GM03348 (cell line): ENCODE measurements at regions not wholly inside any gene's neighbourhood (a gene's known extent, or its start where the extent isn't known, plus 50 kb on each side); places are given as distances from the start of the nearest gene placed in this dataset.
A peak's percentile ranks its signal among the peaks of the same experiment; 100 is the strongest.
"Not testable (repeated sequence)": the region's sequence is repeated elsewhere in the genome, so short reads cannot be mapped to it uniquely, and the experiment has no call there.

Experiments used
- DNase-seq: peaks from one replicate; pipeline ENCODE4 v3.0.0; 2012; ENCODE audit warnings: low spot score

DNA sequence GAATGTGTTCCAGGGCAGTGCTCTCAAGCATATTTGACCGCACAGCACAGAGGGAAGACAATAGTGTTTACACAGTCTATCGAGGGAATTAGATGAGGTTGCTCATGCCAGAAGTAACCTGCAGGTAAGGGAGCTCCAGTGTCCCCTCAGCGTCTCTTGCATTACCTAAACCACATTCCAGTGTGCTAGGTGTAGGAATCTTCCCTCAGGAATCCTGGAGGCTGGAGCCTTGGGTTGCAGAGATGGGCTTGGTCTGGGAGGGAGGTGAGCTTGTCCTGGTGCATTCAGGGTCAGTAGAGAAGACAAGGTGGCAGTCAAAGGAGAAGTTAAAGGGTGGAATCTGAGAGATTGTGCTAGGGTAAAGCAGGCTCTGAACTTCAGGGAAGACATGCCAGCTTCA lies 56.3 kb downstream of the SOX14 start:
- no peak for DNase-seq

DNA sequence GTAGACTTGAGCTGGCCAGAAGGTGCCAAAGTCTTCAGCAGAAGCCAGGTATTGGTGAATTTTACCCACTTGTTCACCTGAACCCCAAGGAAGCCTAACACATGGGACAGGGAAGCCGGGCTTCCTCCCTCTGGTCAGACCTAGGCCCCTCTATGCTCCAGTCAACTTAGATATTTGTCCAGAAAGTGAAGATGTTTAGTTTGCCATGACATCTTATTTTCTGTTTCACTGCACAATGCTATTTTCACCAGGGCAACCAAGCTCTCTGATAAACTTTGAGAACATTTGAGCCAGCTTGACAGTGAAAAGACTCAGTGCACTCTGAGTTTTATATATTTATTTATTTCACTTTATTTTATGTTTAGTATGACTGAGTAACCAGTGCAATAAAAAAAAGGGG lies 71.0 kb downstream of the SOX14 start:
- DNase-seq, result no peak

DNA sequence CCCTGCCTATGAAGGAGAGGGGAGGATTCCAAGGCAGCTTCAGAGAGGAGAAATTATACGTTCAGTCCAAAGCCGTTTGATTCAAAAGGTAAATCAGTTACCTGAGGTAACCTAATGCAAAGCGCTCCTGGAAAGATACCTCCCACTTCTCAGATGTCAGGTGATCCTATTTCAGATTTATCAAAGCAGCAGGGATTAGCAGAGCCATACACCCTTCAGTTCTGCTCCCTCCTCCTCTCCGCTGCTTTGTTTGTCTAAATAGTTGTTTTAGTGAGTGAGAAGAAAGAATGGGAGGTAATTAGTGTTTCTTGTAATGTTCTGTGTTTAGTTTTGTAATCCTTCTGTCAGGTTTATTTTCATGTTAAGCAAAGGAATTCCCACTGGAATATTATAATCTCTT lies 81.1 kb downstream of the SOX14 start:
- no peak for DNase-seq

DNA sequence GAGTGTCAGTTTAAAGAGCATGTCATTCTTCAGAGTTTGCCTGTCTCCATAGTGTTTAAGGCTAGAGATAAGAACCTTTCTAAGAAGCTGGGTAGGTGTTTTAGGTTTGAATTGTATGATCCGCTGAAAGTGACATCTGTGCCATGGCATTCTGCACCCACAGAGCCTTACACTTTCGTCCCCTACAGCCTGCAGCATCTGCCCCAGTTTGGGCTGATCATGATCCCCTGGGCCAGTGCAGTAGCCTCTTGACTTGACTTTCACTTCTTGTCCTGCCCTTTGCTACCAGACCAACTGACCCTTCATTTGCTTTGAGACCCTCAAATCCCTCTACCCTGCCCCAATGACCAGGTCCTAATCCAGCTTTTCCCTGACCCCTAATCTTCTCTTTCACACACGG lies 81.6 kb downstream of the SOX14 start:
- no peak for DNase-seq

DNA sequence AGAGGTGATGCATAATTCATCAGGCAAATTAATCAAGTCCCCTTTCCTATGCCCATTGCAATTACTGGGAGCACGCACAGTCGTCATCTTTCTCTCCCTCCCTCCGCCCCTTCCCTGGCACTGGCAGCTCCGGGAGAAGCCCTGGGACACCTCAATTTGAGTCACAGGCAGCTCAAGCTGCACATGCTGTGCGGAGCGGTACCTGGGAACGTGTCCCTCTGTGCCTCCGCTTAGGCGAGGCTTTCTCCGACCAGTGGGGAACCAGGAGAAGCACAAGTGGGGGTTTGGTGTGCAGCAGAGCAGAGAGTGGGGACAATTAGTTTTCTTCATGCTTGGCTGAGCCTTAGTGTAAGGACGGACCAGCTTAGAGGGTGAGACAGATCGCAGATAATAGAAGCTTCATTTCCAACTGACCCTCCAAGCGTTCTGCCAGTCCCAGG lies 88.3 kb downstream of the SOX14 start:
- DNase-seq, result no peak

DNA sequence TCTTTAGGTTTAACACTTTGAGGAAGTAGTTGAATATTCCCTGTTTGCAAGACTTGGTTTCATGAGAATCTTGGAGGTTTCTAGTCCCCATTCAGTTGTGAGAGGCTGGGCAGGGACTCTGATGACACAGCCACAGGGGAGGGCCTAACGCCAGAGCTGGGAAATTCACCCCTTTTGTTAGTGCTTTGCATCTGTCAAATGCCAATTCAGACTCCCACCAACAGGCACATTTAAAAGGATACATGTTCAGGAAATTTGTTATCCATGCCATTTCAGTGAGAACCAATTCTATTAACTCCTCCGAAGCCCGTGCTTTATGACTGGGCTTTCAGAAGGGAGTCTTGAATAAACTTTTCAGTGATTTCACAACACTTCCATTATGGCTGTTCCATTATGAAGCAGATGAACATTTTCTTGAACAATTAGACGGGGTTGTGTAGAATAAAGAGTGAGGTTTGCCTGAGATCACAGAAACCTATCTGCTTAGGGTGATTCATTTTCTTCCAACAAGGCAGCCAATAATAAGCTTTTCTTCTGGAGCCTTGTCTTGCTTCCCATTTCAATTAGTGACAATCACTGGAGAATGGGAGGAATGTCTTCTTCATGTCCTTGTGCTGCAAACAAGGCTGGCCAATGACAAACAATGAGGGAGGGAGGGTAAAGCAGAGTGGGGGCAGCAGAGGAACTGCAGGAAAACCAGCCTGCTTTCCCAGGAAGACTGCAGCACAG lies 90.6 kb downstream of the SOX14 start:
- DNase-seq, result no peak

DNA sequence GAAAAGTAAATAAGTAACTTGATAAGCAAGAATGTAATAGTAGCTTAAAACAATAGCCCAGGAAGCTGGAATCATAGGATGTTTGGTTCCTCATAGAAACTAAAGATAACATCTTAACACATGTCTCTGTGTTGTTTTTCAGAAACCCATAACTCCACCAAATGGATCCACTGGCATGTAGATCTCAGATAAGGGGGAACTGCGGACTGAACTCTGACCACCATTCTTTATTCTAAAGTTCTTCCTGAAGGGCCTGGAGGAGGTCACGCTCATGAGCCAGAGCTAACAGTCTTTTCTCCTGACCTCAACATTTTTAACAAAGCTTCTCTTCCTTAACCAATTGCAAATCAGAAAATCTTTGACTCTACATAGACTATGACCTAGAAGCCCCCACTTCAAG lies 101.9 kb downstream of the SOX14 start:
- DNase-seq, result no peak

DNA sequence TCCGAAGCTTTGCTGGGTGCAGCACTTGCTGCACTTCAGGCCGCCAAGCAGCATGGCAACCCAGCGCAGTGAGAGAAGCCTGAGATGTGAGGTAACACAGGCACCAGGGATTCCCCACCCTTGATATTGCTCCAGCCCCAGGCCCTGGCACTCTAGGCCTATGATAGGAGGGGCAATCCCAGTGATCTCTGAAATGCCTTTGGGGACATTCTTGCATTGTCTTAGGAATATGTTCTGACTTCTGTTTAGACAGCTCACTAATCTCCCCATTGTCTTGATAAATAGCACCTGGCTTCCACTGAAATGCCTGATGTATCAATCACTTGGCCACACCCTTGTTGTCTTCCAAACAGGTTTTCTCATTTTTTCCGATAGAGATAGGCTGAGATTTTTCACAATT lies 102.8 kb downstream of the SOX14 start:
- DNase-seq, result no peak

DNA sequence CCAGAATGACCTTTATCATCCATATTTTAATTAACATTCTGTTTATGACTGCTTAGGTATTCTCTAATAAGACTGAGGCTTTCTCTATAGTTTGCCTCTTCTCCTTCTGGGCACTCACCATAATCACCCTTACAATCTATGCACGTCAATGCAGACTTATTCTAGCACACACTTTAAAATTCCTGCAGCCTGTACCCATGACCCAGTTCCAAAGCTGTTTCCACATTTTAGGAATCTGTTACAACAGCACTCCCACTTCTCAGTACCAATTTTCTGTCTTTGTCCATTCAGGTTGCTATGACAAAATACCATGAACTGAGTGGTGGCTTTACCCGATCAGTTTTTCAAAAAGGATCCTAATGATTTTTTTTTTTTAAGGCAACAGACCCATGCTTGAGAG lies 103.5 kb downstream of the SOX14 start:
- DNase-seq, result no peak

DNA sequence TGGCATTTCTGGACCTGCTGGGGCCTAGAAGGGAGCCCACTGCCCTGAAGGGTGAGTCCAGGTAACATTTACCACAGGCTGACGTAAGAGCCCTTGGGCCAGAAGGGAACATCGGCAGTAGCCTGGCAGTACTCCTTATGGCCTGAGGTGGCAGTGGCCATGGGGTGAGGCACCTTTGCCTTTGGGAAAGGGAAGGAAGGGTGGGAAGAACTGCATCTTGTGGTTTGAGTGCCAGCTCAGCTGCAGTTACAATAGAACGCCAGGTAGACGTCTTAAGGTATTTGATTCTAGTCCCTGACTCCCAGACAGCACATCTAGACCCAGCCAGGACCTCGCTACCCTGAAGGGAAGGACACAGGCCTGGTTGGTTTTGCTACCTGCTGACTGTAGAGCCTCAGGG lies 104.9 kb downstream of the SOX14 start:
- DNase-seq, result no peak

DNA sequence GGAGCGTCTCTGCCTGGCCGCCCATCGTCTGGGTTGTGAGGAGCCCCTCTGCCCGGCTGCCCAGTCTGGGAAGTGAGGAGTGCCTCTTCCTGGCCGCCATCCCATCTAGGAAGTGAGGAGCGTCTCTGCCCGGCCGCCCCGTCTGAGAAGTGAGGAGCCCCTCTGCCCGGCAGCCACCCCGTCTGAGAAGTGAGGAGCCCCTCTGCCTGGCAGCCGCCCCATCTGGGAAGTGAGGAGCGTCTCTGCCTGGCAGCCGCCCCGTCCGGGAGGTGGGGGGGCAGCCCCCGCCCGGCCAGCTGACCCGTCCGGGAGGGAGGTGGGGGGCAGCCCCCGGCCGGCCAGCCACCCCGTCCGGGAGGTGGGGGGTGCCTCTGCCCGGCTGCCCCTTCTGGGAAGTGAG lies 108.5 kb downstream of the SOX14 start:
- DNase-seq, result not testable (repeated sequence)

DNA sequence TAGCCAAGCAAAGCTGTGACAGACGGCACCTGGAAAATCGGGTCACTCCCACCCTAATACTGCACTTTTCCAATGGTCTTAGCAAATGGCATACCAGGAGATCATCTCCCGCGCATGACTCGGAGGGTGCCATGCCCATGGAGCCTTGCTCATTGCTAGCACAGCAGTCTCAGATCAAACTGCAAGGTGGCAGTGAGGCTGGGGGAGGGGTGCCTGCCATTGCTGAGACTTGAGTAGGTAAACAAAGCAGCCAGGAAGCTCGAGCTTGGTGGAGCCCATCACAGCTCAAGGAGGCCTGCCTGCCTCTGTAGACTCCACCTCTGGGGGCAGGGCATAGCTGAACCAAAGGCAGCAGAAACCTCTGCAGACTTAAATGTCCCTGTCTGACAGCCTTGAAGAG lies 113.1 kb upstream of the CLDN18 start:
- DNase-seq, result not testable (repeated sequence)

DNA sequence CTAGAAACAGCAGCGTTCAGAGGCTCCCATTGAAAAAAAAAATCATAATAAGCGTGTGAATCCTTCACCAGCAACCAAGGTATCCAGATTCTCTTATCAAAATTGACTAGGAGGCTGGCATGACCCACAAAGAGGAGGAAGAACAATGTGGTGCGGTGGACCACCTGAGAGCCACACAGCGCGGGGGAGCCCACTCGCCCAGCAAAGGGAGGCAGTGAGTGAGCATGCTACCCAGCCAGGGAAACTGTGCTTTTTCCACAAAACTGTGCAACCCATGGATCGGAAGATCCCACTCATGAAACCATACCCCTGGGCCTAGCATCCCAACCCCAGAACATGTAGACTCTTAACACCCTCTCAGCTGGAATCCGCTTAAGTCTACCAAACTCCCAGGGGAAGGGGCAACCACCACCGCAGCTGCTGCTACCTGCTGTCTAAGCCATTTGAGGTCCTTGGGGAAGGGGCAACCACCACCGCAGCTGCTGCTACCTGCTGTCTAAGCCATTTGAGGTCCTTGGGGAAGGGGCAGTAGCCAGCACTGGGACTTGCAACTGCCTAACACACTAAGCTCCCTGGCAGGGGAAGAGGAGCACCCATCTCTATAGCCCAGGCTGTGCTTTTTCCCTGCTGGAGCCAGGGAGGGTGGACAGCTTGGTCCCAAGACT lies 102.8 kb upstream of the CLDN18 start:
- no peak for DNase-seq

DNA sequence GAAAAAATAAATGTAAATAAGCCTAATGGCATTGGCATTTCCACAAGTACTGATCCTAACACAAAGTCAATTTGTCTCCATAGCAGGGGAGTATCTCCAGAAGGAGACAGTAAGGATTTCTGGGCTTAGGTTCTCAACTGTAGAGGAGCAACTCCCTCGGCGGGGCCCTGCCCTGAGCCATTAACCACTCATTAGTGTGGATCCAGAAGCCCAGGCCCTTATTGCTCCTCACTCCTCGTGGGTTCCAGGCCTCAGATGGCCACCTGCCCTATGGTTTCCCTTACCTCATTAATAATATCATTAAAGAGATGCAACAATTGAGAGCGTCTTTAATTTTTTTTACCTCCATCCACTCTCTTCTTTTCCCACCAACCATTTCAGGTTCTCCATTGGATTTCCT lies 85.3 kb upstream of the CLDN18 start:
- DNase-seq, result no peak

DNA sequence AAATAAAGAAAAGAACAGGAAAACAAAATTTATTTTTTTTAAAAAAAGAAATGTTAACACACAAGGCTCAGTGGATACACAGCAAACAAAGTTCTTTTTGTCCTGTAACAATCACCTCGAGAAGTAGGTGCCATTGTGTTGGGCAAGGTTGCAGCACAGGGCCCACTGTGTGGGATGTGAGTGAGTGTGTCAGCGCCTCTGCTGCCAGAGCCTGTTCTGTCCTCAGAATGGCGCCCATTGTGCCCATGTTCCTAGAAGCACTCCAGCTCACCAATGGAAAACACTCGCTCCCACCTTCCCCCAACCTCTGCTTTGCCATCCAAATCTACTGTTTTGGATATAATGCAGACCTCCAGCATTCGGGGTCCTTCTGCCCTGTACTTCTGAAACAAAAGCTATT lies 84.9 kb upstream of the CLDN18 start:
- DNase-seq, result no peak

DNA sequence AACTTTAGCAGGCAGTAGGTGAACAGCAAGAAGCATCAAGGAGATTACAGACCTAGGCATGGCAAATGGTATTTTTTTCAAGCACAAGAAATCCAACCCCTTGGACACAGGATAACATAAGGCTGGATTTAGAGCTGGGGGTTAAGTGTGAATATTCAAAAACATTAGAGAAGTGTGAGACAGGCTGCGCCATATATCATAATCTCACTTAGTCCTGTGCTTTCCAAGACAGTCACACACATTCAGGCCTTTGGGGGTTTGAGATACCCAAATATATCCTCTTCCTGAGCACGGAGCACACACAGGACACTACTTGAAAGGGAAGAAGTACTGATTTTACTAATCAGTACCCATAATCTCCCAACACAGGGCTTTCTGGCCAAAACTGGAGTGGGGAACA lies 83.0 kb upstream of the CLDN18 start:
- DNase-seq, result no peak

DNA sequence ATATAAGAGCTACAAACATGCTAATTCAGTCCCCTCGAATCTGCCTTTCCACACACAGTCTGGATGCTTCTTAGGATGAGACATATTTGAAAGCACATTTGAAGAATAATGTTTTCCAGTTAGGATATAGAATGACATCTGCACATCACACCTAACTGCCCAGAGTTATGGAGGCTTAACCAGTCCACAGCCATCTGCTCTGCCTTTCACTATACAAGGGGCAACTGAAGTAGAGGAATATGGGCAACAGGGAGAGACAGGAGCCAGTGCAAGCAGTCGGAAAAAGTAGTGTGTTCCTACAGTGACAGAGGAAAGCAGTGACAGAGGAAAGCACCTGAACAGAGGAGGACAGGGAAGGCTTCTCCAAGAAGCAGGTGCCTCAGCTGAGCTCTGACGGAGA lies 79.0 kb upstream of the CLDN18 start:
- no peak for DNase-seq

DNA sequence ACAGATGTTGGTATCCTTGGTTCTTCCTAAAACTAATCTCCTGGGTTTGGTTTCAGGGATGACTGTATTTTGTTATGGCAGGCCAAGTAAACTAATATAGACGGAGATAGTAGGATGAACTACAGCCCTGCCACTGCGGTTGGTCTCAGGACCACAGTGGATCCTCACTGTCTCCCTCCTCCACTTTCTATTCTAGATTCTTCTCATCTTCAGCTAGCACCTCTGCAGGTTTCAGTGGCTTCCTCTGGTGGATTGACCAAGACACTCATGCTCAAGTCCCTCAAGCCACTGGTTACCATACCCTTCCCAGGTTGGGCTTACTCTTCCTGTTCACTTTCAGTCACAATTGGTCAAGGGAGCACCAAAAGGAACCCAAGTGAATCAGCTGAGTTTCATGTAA lies 71.1 kb upstream of the CLDN18 start:
- no peak for DNase-seq

DNA sequence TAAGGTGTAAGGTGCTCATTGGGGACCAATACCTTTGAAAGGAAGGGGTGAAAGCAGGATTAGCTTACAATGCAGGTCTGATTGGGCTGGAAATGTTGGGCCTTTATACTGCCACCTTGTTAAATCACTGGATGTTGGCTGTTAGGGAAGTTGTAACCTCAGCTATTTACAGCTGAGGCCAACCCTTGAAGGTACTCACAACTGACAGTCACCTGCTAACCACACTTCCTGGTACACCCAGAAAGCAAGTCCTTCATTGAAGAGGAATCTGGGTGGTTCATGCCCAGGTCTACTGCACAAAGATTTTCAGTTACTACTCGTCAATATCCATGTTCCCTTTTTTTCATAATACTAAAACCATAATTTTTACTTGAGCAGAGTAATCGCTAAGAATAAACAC lies 65.4 kb upstream of the CLDN18 start:
- DNase-seq, result no peak

DNA sequence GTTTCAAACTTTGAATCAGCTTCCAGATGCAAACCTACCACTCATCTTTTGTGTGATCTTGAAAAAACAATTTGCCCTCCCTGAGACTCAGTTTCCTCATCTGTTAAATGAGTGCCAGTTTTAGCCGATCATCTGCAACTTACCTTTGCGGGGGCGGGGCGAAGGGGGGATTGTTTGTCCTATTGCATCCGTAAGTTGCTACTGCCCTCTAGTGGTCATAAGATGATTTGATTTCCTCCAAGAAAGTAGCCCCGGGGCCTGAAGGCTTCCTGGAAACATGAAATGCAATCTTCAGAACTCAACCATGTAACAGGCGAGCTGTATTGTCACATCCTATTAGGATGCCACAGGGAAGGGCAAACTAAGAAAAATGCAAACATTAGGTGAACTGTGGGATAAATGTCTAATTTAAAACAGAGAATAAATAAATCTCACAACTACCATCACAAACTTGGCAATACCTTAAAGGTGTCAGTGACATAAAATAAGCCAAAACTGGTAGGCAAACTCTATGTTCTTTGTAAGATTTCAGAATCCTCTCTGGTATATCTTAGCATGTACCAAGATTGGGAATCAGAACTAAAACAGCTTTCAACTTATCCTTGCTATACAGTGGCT lies 63.5 kb upstream of the CLDN18 start:
- DNase-seq, result peak; percentile 66

DNA sequence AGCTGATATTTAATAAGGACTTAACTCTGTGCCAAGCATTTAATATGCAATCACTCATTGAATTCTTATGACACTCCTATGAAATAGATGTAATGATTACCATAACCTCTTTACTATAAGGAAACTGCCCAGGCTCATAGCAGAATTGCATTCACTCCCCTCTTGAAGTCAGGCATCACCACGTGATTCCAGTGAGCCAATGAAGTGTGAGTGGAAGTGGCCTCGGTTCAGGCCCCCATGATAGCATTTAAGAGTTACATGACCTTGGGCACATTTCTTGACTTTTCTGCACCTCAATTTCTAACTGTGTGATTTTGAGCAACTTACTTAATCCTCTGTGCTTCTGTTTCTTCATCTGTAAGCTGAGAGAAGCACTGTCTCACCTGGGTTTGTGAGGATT lies 62.8 kb upstream of the CLDN18 start:
- no peak for DNase-seq

DNA sequence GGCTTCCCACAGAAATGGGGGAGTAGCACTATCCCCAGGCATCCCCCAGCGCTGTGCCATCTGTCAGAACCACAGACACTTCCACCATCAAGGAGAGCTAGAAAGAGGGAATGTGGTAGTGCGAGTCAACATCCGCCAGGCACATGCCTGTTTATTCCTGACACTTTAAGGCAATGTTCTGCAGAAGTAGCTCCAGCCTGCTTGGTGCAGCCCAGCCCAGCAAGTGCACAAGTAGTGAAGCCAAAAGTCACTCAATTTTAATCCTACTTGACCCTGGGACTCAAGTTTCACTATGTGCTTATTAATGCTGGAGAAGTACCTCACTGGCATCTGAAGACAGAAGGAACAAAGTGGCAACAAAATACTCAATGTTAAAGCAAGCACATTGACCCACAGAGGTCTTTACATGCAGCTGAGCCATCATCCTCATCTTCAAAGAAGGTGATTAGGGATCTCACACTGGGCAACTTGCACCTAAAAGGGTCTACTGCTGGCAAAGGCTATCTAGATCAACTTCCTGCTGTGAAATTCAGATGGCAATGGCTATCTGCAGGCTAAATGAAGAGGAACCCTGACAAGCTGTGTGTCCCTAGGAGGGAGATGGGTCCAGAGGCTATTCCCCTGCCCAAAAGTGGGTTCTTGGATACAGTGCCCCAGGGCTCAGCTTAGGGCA lies 61.4 kb upstream of the CLDN18 start:
- DNase-seq, result no peak

DNA sequence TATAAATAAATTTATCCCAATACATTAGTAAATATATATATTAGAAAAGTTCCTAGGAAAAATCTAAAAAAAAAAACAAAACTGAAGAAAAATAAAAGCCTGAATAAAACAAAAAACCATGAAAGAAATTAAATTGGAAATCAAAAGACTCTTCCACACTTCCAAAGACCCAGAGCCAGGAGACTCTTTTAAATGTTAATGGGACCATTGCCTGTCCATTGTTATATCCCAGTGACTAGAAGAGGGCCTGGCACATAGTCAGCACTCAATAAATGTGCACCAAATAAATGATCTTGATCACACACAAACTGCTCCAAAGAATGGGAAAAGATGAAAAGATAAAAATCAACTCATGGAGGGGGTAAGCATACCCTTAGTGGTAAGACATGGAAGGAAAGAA lies 51.3 kb upstream of the CLDN18 start:
- no peak for DNase-seq
